Small intestine (tissue), 7 donors: ENCODE measurements at regions not wholly inside any gene's neighbourhood (a gene's known extent, or its start where the extent isn't known, plus 50 kb on each side); places are given as distances from the start of the nearest gene placed in this dataset.

Source experiments
- DNase-seq, 2 donors: peaks; one replicate each; pipeline versions ENCODE4 v3.0.0 to v3.0.0-alpha.2; 2013
- FAIRE-seq: peaks from 2 replicates; lab custom pipeline; 2012; peaks lifted over from hg19 to GRCh38; lab: Jason Lieb, UNC
- H3K27ac ChIP-seq, 3 donors: one replicate each; pipeline ENCODE4 v1.5.1; 2013; ENCODE audit warnings: low read length in 2 of 3, mild to moderate bottlenecking in 2 of 3, control low read depth in 1 of 3, inconsistent platforms in 1 of 3, low read depth in 1 of 3, moderate library complexity in 1 of 3
- H3K27me3 ChIP-seq, 3 donors: one replicate each; pipeline ENCODE4 v1.6.1; 2013; ENCODE audit warnings: low read length in 3 of 3, inconsistent platforms in 1 of 3; ENCODE audit not compliant: control insufficient read depth in 3 of 3, insufficient read depth in 3 of 3
- H3K36me3 ChIP-seq, 3 donors: one replicate each; pipeline ENCODE4 v1.6.1; 2013; ENCODE audit warnings: low read length in 3 of 3, inconsistent platforms in 1 of 3, low read depth in 1 of 3, mild to moderate bottlenecking in 1 of 3, moderate library complexity in 1 of 3; ENCODE audit not compliant: control insufficient read depth in 3 of 3, insufficient read depth in 2 of 3
- H3K4me1 ChIP-seq, 3 donors: one replicate each; pipeline ENCODE4 v1.6.1; 2013; ENCODE audit warnings: low read length in 2 of 3, inconsistent platforms in 1 of 3, low read depth in 1 of 3, mild to moderate bottlenecking in 1 of 3, moderate library complexity in 1 of 3; ENCODE audit not compliant: control insufficient read depth in 3 of 3, insufficient read depth in 2 of 3
- H3K4me3 ChIP-seq, 3 donors: one replicate each; pipeline ENCODE4 v1.5.1; 2013; ENCODE audit warnings: low read length in 3 of 3, control low read depth in 1 of 3, inconsistent platforms in 1 of 3, low read depth in 1 of 3, mild to moderate bottlenecking in 1 of 3, moderate library complexity in 1 of 3
- H3K9me3 ChIP-seq, 2 donors: one replicate each; pipeline ENCODE4 v1.6.1; 2013; ENCODE audit warnings: low read depth in 1 of 2, low read length in 1 of 2; ENCODE audit not compliant: control insufficient read depth in 2 of 2, insufficient read depth in 1 of 2
- WGBS, 3 donors: extraction: QIAGEN DNeasy Blood & Tissue Kit; methylation state at CpG; one replicate each; pipeline ENCODE4 v1.1.7; 2013; 5-methylcytosine and 5-hydroxymethylcytosine counted together
- donor health status: healthy with polysubstance abuse.
- donor health status: control.
- donor health status: control.
- donor health status: Bipolar disorder and iron deficiency.
- donor health status: healthy.

DNA sequence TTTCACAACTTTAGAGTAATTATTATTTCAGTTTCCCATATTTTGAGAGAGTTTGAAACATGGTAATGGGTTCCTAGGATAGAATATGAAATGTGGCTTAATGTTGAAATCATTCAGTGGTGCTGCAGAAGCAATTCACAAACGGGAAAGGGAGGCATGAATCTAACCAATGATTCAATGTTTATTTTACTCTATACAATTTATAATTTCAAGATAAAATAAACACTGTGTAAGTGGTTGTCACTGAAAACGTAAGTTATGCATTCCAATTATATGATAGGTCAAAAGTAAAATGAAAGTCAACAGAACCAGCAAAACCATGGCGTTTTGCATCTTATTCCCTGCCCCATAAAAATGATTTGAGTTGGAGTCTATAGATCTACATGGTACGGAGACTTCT lies 1207.1 kb upstream of the CDH18 start:
- DNase-seq: no peak
- WGBS, 3 donors: 48 to 63% (median 56%) methylated on average over 4 of the region's 4 CpGs
- H3K4me1 ChIP-seq: no peaks in the 10 kb centered on the region
- H3K27me3 ChIP-seq: no peaks in the 10 kb centered on the region
- H3K27ac ChIP-seq: no peak overlapping the region
- no peaks in the 10 kb centered on the region for H3K36me3 ChIP-seq
- no peak for FAIRE-seq
- no peak overlapping the region for H3K4me3 ChIP-seq
- H3K9me3 ChIP-seq: no peaks in the 10 kb centered on the region

DNA sequence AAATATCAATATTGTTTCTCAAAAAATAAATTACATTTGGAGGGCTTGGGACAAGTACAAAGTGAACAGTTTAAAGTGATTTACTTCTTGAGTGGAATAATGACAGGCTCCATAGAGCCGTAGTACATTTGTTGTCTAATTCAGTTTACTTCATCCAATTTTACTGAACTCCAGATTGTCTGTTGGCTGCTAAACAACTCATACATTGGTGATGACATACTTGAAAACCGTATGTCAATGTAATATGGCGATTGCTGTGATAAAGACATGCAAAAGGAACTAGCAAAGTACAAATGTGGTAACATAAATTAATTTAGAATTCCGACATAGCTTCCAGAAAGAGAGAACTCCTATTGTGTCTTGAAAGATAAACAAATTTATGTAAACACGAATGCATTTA lies 1197.5 kb upstream of the CDH18 start:
- no peak for FAIRE-seq
- no peaks in the 10 kb centered on the region for H3K36me3 ChIP-seq
- H3K9me3 ChIP-seq: no peaks in the 10 kb centered on the region
- no peaks in the 10 kb centered on the region for H3K27me3 ChIP-seq
- no peaks in the 10 kb centered on the region for H3K4me1 ChIP-seq
- no peak overlapping the region for H3K4me3 ChIP-seq
- no peak for DNase-seq
- H3K27ac ChIP-seq: no peak overlapping the region
- 60 to 71% (median 60%) methylated on average over 5 of the region's 5 CpGs for WGBS, 3 donors

DNA sequence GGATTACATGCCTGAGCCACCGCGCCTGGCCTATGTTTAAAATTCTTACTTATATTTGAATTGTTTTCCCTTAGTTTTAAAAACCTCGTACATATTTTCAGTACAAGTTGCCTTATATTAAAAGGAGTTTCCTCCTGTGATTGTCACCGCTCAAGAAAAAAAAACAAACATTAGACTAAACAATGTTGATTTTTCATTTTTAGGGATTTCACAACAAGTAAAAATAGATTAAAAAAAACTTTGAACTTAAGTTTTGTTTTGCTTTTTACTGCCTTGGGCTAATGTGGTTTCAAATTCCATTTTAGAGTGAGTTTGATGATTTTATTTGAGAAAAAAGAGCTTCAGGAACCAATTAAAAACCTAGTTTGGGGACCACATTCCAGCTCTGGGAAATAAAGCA lies 1196.6 kb upstream of the CDH18 start:
- FAIRE-seq (no peak), DNase-seq (no peak)
- Histone ChIP-seq H3K27ac (no peak overlapping the region), H3K36me3 (no peaks in the 10 kb centered on the region), H3K4me3 (no peak overlapping the region), H3K9me3 (no peaks in the 10 kb centered on the region), H3K4me1 (no peaks in the 10 kb centered on the region), H3K27me3 (no peaks in the 10 kb centered on the region)
- 86 to 92% (median 92%) methylated on average over 4 of the region's 4 CpGs for WGBS, 3 donors

DNA sequence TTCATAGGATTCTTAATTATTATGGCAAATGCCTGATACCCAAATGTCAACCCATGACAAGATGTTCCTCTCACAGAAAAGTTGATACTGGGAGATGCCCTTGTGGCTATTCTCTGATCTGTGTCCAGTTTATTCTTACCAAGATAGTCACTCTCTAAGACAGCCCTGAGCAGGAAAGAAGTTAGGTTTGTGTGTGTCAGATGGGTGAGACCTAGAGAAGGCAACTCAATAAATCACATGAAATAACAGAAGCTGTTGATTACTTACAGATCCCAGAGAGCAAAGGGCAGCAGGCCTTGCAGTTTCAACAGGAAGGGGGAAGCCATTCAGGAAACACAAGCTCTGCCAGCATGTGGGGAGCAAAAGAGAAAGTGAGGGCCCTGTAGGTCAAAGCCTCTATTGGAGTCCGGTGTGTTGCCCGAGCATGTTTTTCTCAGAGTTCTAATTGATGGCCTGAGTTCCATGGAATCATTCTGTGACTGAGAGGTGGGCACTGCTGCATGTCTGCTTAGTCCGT lies 1193.7 kb upstream of the CDH18 start:
- no peaks in the 10 kb centered on the region for H3K4me1 ChIP-seq
- no peak overlapping the region for H3K4me3 ChIP-seq
- H3K9me3 ChIP-seq: no peaks in the 10 kb centered on the region
- 58 to 83% (median 80%) methylated on average over 3 of the region's 3 CpGs for WGBS, 3 donors
- H3K36me3 ChIP-seq: no peaks in the 10 kb centered on the region
- H3K27me3 ChIP-seq: no peaks in the 10 kb centered on the region
- H3K27ac ChIP-seq: no peak overlapping the region
- DNase-seq: no peak
- FAIRE-seq: no peak

- H3K36me3 ChIP-seq: no peaks in the 10 kb centered on the region
- FAIRE-seq (no peak), DNase-seq (no peak)
- no peaks in the 10 kb centered on the region for H3K9me3 ChIP-seq
- H3K27me3 ChIP-seq: no peaks in the 10 kb centered on the region
- no peaks in the 10 kb centered on the region for H3K4me1 ChIP-seq
- no peak overlapping the region for H3K27ac ChIP-seq
- 83 to 88% (median 87%) methylated on average over 2 of the region's 2 CpGs for WGBS, 3 donors
- no peak overlapping the region for H3K4me3 ChIP-seq
Measured at GRCh38 chr5:21173526-21173925, 1185.5 kb upstream of the CDH18 start.

GRCh38 chr5:21173036-21173435 lies 1185.0 kb upstream of the CDH18 start:
- Histone ChIP-seq H3K27me3 (no peaks in the 10 kb centered on the region), H3K27ac (no peak overlapping the region), H3K4me3 (no peak overlapping the region), H3K9me3 (no peaks in the 10 kb centered on the region), H3K36me3 (no peaks in the 10 kb centered on the region), H3K4me1 (no peaks in the 10 kb centered on the region)
- no peak for FAIRE-seq
- DNase-seq: no peak
- WGBS, 3 donors: 63 to 88% (median 78%) methylated on average over 2 of the region's 2 CpGs

- FAIRE-seq: no peak
- Histone ChIP-seq H3K9me3 (no peaks in the 10 kb centered on the region), H3K27me3 (no peaks in the 10 kb centered on the region), H3K4me1 (no peaks in the 10 kb centered on the region), H3K4me3 (no peak overlapping the region), H3K36me3 (no peaks in the 10 kb centered on the region), H3K27ac (no peak overlapping the region)
- DNase-seq: no peak
Measured at GRCh38 chr5:21171038-21171437, 1183.0 kb upstream of the CDH18 start.

GRCh38 chr5:21168557-21168956 lies 1180.6 kb upstream of the CDH18 start:
- H3K36me3 ChIP-seq: no peaks in the 10 kb centered on the region
- no peaks in the 10 kb centered on the region for H3K27me3 ChIP-seq
- H3K4me1 ChIP-seq: no peaks in the 10 kb centered on the region
- 70 to 82% (median 74%) methylated on average over 2 of the region's 2 CpGs for WGBS, 3 donors
- no peaks in the 10 kb centered on the region for H3K9me3 ChIP-seq
- no peak overlapping the region for H3K27ac ChIP-seq
- DNase-seq (no peak), FAIRE-seq (no peak)
- no peak overlapping the region for H3K4me3 ChIP-seq

- DNase-seq: no peak
- 25 to 63% (median 46%) methylated on average over 6 of the region's 6 CpGs for WGBS, 3 donors
- Histone ChIP-seq H3K4me1 (no peaks in the 10 kb centered on the region), H3K36me3 (no peaks in the 10 kb centered on the region), H3K9me3 (no peaks in the 10 kb centered on the region), H3K27ac (no peak overlapping the region), H3K4me3 (no peak overlapping the region), H3K27me3 (no peaks in the 10 kb centered on the region)
- FAIRE-seq: no peak
Measured at GRCh38 chr5:21165344-21165743, 1177.3 kb upstream of the CDH18 start.
